22Rv1 (cell line): ENCODE measurements at regions not wholly inside any gene's neighbourhood (a gene's known extent, or its start where the extent isn't known, plus 50 kb on each side); places are given as distances from the start of the nearest gene placed in this dataset.

ENCODE experiments used
- H3K27ac ChIP-seq: fragments of 450-650 bp; 2 replicates; pipeline ENCODE4 v1.5.1; 2017
- ZFX ChIP-seq: fragments of 450-650 bp; IDR thresholded peaks from 2 replicates; pipeline ENCODE4 v1.6.1; 2017; ENCODE audit warnings: antibody characterized with exemption, borderline replicate concordance
- TF ChIP-seq, protein P1 (sequence below): fragments of 450-650 bp; IDR thresholded peaks from 2 replicates; pipeline ENCODE4 v1.5.1; 2017; ENCODE audit warnings: mild to moderate bottlenecking

GRCh38 chr4:134393592-134393991 is 192.0 kb upstream of the PABPC4L start:
- H3K27ac ChIP-seq: no peak overlapping the region
- TF ChIP-seq, protein P1, sequence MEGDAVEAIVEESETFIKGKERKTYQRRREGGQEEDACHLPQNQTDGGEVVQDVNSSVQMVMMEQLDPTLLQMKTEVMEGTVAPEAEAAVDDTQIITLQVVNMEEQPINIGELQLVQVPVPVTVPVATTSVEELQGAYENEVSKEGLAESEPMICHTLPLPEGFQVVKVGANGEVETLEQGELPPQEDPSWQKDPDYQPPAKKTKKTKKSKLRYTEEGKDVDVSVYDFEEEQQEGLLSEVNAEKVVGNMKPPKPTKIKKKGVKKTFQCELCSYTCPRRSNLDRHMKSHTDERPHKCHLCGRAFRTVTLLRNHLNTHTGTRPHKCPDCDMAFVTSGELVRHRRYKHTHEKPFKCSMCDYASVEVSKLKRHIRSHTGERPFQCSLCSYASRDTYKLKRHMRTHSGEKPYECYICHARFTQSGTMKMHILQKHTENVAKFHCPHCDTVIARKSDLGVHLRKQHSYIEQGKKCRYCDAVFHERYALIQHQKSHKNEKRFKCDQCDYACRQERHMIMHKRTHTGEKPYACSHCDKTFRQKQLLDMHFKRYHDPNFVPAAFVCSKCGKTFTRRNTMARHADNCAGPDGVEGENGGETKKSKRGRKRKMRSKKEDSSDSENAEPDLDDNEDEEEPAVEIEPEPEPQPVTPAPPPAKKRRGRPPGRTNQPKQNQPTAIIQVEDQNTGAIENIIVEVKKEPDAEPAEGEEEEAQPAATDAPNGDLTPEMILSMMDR: no peak
- TF ChIP-seq ZFX: no peak

- no peak for TF ChIP-seq ZFX
- TF ChIP-seq, protein P1: no peak
- no peak overlapping the region for H3K27ac ChIP-seq
These were observed 188.7 kb upstream of the PABPC4L start for GRCh38 chr4:134390319-134390718.

DNA sequence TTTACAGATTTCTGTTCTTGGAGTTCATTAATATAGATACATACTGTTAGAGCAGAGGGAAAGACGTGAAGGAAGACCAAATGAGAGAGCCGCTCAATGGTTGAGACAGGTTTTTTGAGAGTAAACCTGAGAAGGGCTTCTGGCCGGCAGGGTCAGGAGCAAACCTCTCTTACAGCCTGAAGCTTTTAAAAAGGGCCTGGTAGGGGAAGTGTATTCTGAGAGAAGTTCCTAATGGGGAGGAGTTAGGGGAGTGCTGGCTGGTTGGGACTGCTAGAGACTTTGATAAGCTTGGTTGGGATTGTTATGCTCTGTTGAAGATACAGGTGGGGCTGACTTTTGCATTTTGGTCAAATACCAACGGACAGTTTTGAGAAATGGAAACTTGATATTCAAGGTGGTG is 186.8 kb upstream of the PABPC4L start:
- H3K27ac ChIP-seq: no peak overlapping the region
- TF ChIP-seq, protein P1: no peak
- no peak for TF ChIP-seq ZFX

GRCh38 chr4:134382478-134383227 is 181.1 kb upstream of the PABPC4L start:
- H3K27ac ChIP-seq: no peak overlapping the region
- TF ChIP-seq, protein P1: no peak
- no peak for TF ChIP-seq ZFX

- no peak overlapping the region for H3K27ac ChIP-seq
- TF ChIP-seq, protein P1: no peak
- no peak for TF ChIP-seq ZFX
These were observed 174.2 kb upstream of the PABPC4L start for GRCh38 chr4:134375775-134376174.

- no peak for TF ChIP-seq ZFX
- TF ChIP-seq, protein P1: no peak
- no peak overlapping the region for H3K27ac ChIP-seq
These were observed 164.3 kb upstream of the PABPC4L start for GRCh38 chr4:134365852-134366251.

DNA sequence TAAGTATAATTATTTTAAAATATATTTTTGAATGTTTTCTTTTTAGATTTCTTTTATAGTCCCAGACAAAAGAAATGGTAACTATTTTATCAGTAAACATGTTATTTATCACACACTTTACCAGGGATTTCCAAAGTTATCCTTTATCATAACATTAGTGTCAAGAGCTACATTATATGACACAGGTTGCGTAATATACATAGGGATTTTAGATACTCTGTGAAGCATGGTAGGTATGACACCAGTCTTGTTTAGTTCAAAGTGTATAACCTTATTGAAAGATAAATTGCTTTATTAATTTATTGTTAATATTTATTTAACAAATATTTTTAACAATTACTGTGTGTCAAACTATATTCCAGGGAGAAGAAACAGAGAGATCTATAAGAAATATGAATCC is 163.3 kb upstream of the PABPC4L start:
- no peak overlapping the region for H3K27ac ChIP-seq
- no peak for TF ChIP-seq ZFX
- TF ChIP-seq, protein P1: no peak
